H1 (cell line): ENCODE measurements at regions not wholly inside any gene's neighbourhood (a gene's known extent, or its start where the extent isn't known, plus 50 kb on each side); places are given as distances from the start of the nearest gene placed in this dataset.

ENCODE experiments used
- CTCF ChIA-PET: fragments of 300-600 bp; sonication (Branson Sonifier 250); formaldehyde crosslinking; loops from one replicate; lab custom pipeline; 2021; ENCODE audit not compliant: partially characterized antibody; lab: Charles Lee
- POLR2A ChIA-PET: fragments of 300-600 bp; sonication (Branson Sonifier 250); formaldehyde crosslinking; loops from one replicate; lab custom pipeline; 2021; ENCODE audit warnings: inconsistent platforms; ENCODE audit not compliant: partially characterized antibody; lab: Charles Lee
- DNase-seq, 2 experiments: peaks; one replicate each; pipeline versions ENCODE4 v3.0.0 to v3.0.0-alpha.2; 2010 to 2022; ENCODE audit warnings: low spot score in 2 of 2, low read depth in 1 of 2, mixed read lengths in 1 of 2
- FAIRE-seq: peaks from 2 replicates; lab custom pipeline; 2011; peaks lifted over from hg19 to GRCh38; lab: Jason Lieb, UNC
- H2AFZ ChIP-seq: 2 replicates; pipeline ENCODE4 v1.8.1; 2012; ENCODE audit warnings: low read length, inconsistent platforms
- H2AK5ac ChIP-seq: 2 replicates; pipeline ENCODE4 v1.6.1; 2013; ENCODE audit warnings: low read depth, low read length
- H2BK120ac ChIP-seq: replicated peaks from 2 replicates; pipeline ENCODE3; 2013; ENCODE audit warnings: low read depth, low read length, inconsistent platforms
- H2BK12ac ChIP-seq: 2 replicates; pipeline ENCODE4 v1.6.1; 2013; ENCODE audit warnings: low read depth, low read length
- H2BK15ac ChIP-seq: 2 replicates; pipeline ENCODE4 v1.6.1; 2013; ENCODE audit warnings: low read length
- H2BK20ac ChIP-seq: 2 replicates; pipeline ENCODE4 v1.6.1; 2013; ENCODE audit warnings: low read length
- H2BK5ac ChIP-seq: 2 replicates; pipeline ENCODE4 v1.6.1; 2013; ENCODE audit warnings: low read depth, low read length
- H3K14ac ChIP-seq: 2 replicates; pipeline ENCODE4 v1.6.1; 2013; ENCODE audit warnings: inconsistent platforms; ENCODE audit not compliant: insufficient read length
- H3K18ac ChIP-seq: 2 replicates; pipeline ENCODE4 v1.6.1; 2013; ENCODE audit warnings: low read length; ENCODE audit errors: extremely low read depth
- H3K23ac ChIP-seq: 2 replicates; pipeline ENCODE4 v1.6.1; 2013; ENCODE audit warnings: inconsistent platforms; ENCODE audit not compliant: insufficient read length
- H3K23me2 ChIP-seq: 2 replicates; pipeline ENCODE4 v1.6.1; 2013; ENCODE audit warnings: low read depth, low read length
- H3K27ac ChIP-seq: 2 replicates; pipeline ENCODE4 v1.6.1; 2011; ENCODE audit warnings: low read depth, low read length, inconsistent platforms
- H3K27me3 ChIP-seq, 4 experiments: replicated peaks in 1 of 4; 1 replicate in 1 of 4; 2 replicates in 3 of 4; pipeline versions ENCODE4 v1.6.1 to v1.8.1; 2011 to 2013; ENCODE audit warnings: low read length in 3 of 4, mild to moderate bottlenecking in 3 of 4, inconsistent platforms in 2 of 4, mixed read lengths in 2 of 4, moderate library complexity in 1 of 4; ENCODE audit not compliant: control insufficient read depth in 3 of 4, insufficient read depth in 3 of 4; ENCODE audit errors: extremely low read depth in 1 of 4
- H3K36me3 ChIP-seq, 4 experiments: 2 replicates each; pipeline versions ENCODE4 v1.6.1 to v1.8.1; 2011 to 2013; ENCODE audit warnings: mild to moderate bottlenecking in 4 of 4, low read length in 3 of 4, moderate library complexity in 2 of 4, control low read depth in 1 of 4, inconsistent platforms in 1 of 4; ENCODE audit not compliant: insufficient read depth in 4 of 4, control insufficient read depth in 2 of 4
- H3K4ac ChIP-seq: replicated peaks from 2 replicates; pipeline ENCODE3; 2013; ENCODE audit warnings: low read length, low read depth, mixed read lengths, inconsistent platforms; ENCODE audit not compliant: insufficient read length
- H3K4me1 ChIP-seq, 4 experiments: replicated peaks in 1 of 4; 1 replicate in 1 of 4; 2 replicates in 3 of 4; pipeline versions ENCODE4 v1.6.1 to v1.8.1; 2011 to 2013; ENCODE audit warnings: low read length in 3 of 4, inconsistent platforms in 2 of 4, mixed read lengths in 1 of 4; ENCODE audit not compliant: insufficient read depth in 4 of 4, control insufficient read depth in 3 of 4
- H3K4me2 ChIP-seq, 2 experiments: 2 replicates each; pipeline versions ENCODE4 v1.6.1 to v1.8.1; 2011 to 2013; ENCODE audit warnings: low read depth in 2 of 2, low read length in 2 of 2, control low read depth in 1 of 2, inconsistent platforms in 1 of 2, mild to moderate bottlenecking in 1 of 2; ENCODE audit not compliant: insufficient read depth in 1 of 2
- H3K4me3 ChIP-seq, 4 experiments: fragments of 200-600, 300-600 bp in 1 of 4; sonication (generic), shearing (Covaris generic), sonication (Bioruptor Twin) in 1 of 4; 2 replicates each; pipeline versions ENCODE4 v1.5.1 to v1.8.1; 2011 to 2016; ENCODE audit warnings: low read length in 4 of 4, low read depth in 3 of 4, control low read depth in 2 of 4, inconsistent platforms in 2 of 4, mild to moderate bottlenecking in 2 of 4, mixed read lengths in 1 of 4, moderate library complexity in 1 of 4; ENCODE audit not compliant: insufficient read depth in 2 of 4; ENCODE audit errors: extremely low read depth in 1 of 4
- H3K56ac ChIP-seq: replicated peaks from 2 replicates; pipeline ENCODE3; 2013; ENCODE audit warnings: low read depth, mild to moderate bottlenecking, mixed read lengths, low read length, inconsistent platforms; ENCODE audit not compliant: insufficient read length
- H3K79me1 ChIP-seq: 2 replicates; pipeline ENCODE4 v1.6.1; 2013; ENCODE audit warnings: low read depth, low read length, control low read depth
- H3K79me2 ChIP-seq, 2 experiments: 2 replicates each; pipeline versions ENCODE4 v1.6.1 to v1.8.1; 2012 to 2013; ENCODE audit warnings: low read length in 2 of 2, mild to moderate bottlenecking in 2 of 2, inconsistent platforms in 1 of 2; ENCODE audit not compliant: insufficient read depth in 2 of 2, control insufficient read depth in 1 of 2
- H3K9ac ChIP-seq, 4 experiments: replicated peaks in 1 of 4; 1 replicate in 1 of 4; 2 replicates in 3 of 4; pipeline versions ENCODE4 v1.6.1 to v1.8.1; 2011 to 2013; ENCODE audit warnings: low read depth in 3 of 4, low read length in 3 of 4, control low read depth in 2 of 4, mild to moderate bottlenecking in 2 of 4, moderate library complexity in 2 of 4, inconsistent platforms in 1 of 4; ENCODE audit errors: extremely low read depth in 1 of 4
- H3K9me3 ChIP-seq, 2 experiments: 2 replicates each; pipeline versions ENCODE4 v1.6.1 to v1.8.1; 2012 to 2013; ENCODE audit warnings: mild to moderate bottlenecking in 2 of 2, moderate library complexity in 2 of 2, control low read depth in 1 of 2, inconsistent platforms in 1 of 2, low read depth in 1 of 2, low read length in 1 of 2, mixed read lengths in 1 of 2; ENCODE audit not compliant: insufficient read depth in 2 of 2
- H4K20me1 ChIP-seq, 2 experiments: replicated peaks in 1 of 2; 2 replicates each; pipeline versions ENCODE3 to v1.8.1; 2011 to 2013; ENCODE audit warnings: inconsistent platforms in 2 of 2, low read length in 2 of 2, mild to moderate bottlenecking in 1 of 2; ENCODE audit not compliant: insufficient read depth in 2 of 2, control insufficient read depth in 1 of 2
- H4K5ac ChIP-seq: 2 replicates; pipeline ENCODE4 v1.6.1; 2013; ENCODE audit warnings: low read length, low read depth, mixed read lengths, inconsistent platforms; ENCODE audit not compliant: insufficient read length
- H4K8ac ChIP-seq: 2 replicates; pipeline ENCODE4 v1.8.0; 2013; ENCODE audit warnings: mild to moderate bottlenecking, moderate library complexity, low read length, inconsistent platforms; ENCODE audit not compliant: insufficient read depth; ENCODE audit errors: extremely low read depth
- H4K91ac ChIP-seq: replicated peaks from 2 replicates; pipeline ENCODE3; 2013; ENCODE audit warnings: low read length, mixed read lengths, inconsistent platforms; ENCODE audit not compliant: insufficient read length
- CBX5 ChIP-seq: fragments of 300-800, 300-1000 bp; sonication (generic); IDR thresholded peaks from 2 replicates; pipeline ENCODE4 v1.7.1; 2016; ENCODE audit warnings: antibody characterized with exemption, low read length, low read depth
- CEBPB ChIP-seq: IDR thresholded peaks from 2 replicates; pipeline ENCODE4 v1.6.1; 2012; ENCODE audit warnings: low read depth, low read length
- CTBP2 ChIP-seq: IDR thresholded peaks from 2 replicates; pipeline ENCODE4 v1.7.0; 2011; ENCODE audit warnings: borderline replicate concordance, mild to moderate bottlenecking, moderate library complexity, mixed read lengths, low read length; ENCODE audit not compliant: insufficient read depth, insufficient read length
- FOSL1 ChIP-seq: IDR thresholded peaks from 2 replicates; pipeline ENCODE4 v1.6.1; 2011; ENCODE audit warnings: mild to moderate bottlenecking, low read depth, low read length, moderate library complexity; ENCODE audit not compliant: insufficient read depth
- MAFK ChIP-seq: IDR thresholded peaks from 2 replicates; pipeline ENCODE4 v1.6.1; 2012; ENCODE audit warnings: low read depth, mild to moderate bottlenecking, improper control_type of control experiment, low read length
- NANOG ChIP-seq: IDR thresholded peaks from 2 replicates; pipeline ENCODE4 v1.6.1; 2011; ENCODE audit warnings: low read length, low read depth, mild to moderate bottlenecking, inconsistent platforms; ENCODE audit not compliant: insufficient read depth, poor library complexity, severe bottlenecking
- NRF1 ChIP-seq: IDR thresholded peaks from 2 replicates; pipeline ENCODE4 v1.6.1; 2011; ENCODE audit warnings: mild to moderate bottlenecking, low read depth, low read length, improper control_type of control experiment
- POLR2A ChIP-seq, 2 experiments: IDR thresholded peaks; 1 replicate in 1 of 2; 2 replicates in 1 of 2; pipeline ENCODE4 v1.6.1; 2011; ENCODE audit warnings: low read depth in 2 of 2, low read length in 2 of 2, mild to moderate bottlenecking in 2 of 2; ENCODE audit errors: control extremely low read depth in 1 of 2
- SIX5 ChIP-seq: IDR thresholded peaks from 2 replicates; pipeline ENCODE4 v1.6.1; 2011; ENCODE audit warnings: mild to moderate bottlenecking, low read depth, low read length
- SP1 ChIP-seq: IDR thresholded peaks from 2 replicates; pipeline ENCODE4 v1.6.1; 2011; ENCODE audit warnings: low read depth, low read length
- SUZ12 ChIP-seq: fragments of 200-600 bp; sonication (generic); IDR thresholded peaks from 2 replicates; pipeline ENCODE4 v1.6.1; 2012; ENCODE audit warnings: mild to moderate bottlenecking, inconsistent platforms, low read length, moderate library complexity, mixed read lengths
- TAF1 ChIP-seq: IDR thresholded peaks from 2 replicates; pipeline ENCODE4 v1.6.1; 2011; ENCODE audit warnings: mild to moderate bottlenecking, low read depth, low read length
- TAF7 ChIP-seq: optimal IDR thresholded peaks from 2 replicates; pipeline ENCODE3; 2011; ENCODE audit warnings: low read depth, mild to moderate bottlenecking, inconsistent platforms, low read length, moderate library complexity, borderline replicate concordance
- whole genome bisulfite sequencing, 2 experiments: shearing (Covaris generic) in 1 of 2; methylation state at CpG; one replicate each; pipeline versions ENCODE4 v1.1.6 to v1.1.7; 2013 to 2015; ENCODE audit warnings: low lambda C conversion rate in 2 of 2, mixed read lengths in 2 of 2, inconsistent platforms in 1 of 2, low coverage in 1 of 2, missing lambda C conversion rate in 1 of 2; ENCODE audit not compliant: insufficient replicate concordance in 2 of 2, insufficient coverage in 1 of 2, insufficient read length in 1 of 2; ENCODE audit errors: extremely low coverage in 1 of 2, missing lambda C conversion rate in 1 of 2; 5-methylcytosine and 5-hydroxymethylcytosine counted together
- TF ChIP-seq, protein P1 (sequence below): IDR thresholded peaks from 2 replicates; pipeline ENCODE4 v1.6.1; 2012; ENCODE audit warnings: low read length, inconsistent platforms

DNA sequence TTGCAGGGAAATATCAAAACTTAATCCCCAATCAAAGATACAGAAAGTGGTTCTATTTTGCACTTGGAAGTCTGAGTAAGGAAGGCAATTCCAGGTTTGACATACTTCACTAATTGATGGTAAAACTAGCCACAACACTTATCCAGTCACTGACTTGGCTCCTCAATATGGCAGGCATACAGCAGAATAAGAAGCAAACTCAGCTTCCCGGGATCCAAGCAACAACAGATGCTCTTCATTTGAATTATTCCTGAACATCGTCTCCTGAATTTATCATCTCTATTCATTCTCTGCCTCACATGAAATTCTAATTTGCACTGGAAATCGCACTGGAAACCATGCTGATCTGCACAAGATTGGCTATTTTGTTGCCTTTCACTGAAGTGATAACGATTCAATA lies 629.6 kb downstream of the PRELID2 start:
- Histone ChIP-seq H3K4me2 (no peak overlapping the region), H3K18ac (no peak overlapping the region), H3K23ac (no peak overlapping the region), H3K4me3 (no peak overlapping the region), H4K5ac (no peak overlapping the region), H4K91ac (no peak overlapping the region), H3K36me3 (no peaks in the 10 kb centered on the region), H3K4me1 (no peaks in the 10 kb centered on the region), H2BK15ac (no peak overlapping the region), H2BK20ac (no peak overlapping the region), H3K23me2 (no peaks in the 10 kb centered on the region), H4K8ac (no peak overlapping the region), H2BK5ac (no peak overlapping the region), H3K27ac (no peak overlapping the region), H3K9ac (no peak overlapping the region), H3K79me1 (no peaks in the 10 kb centered on the region), H3K79me2 (no peaks in the 10 kb centered on the region), H2AK5ac (no peak overlapping the region), H3K27me3 (no peaks in the 10 kb centered on the region), H3K4ac (no peak overlapping the region), H4K20me1 (no peaks in the 10 kb centered on the region), H3K14ac (no peak overlapping the region), H3K9me3 (no peaks in the 10 kb centered on the region), H2BK12ac (no peak overlapping the region), H2AFZ (no peak overlapping the region), H3K56ac (no peak overlapping the region), H2BK120ac (no peak overlapping the region)
- WGBS, 2 experiments, result 71% methylated on average over 4 of the region's 4 CpGs; no CpG with 5 or more reads in 1 of the 2 experiments
- FAIRE-seq, result no peak
- ChIA-PET CTCF (interaction anchor here (1.1 kb wide), 1 partner anchor 32 kb away, joined by 3 read pairs; no protein-coding TSS in a partner anchor), POLR2A (no interaction called here)
- no peak for DNase-seq
- no peak for TF ChIP-seq NANOG
- no peak for TF ChIP-seq MAFK
- no peak for TF ChIP-seq SIX5
- TF ChIP-seq TAF1, result no peak
- no peak for TF ChIP-seq POLR2A (IDR thresholded peaks at IDR 0.05; ENCODE audit: control extremely low read depth in 1 of 2, low read depth in 2 of 2, low read length in 2 of 2)
- TF ChIP-seq, protein P1, sequence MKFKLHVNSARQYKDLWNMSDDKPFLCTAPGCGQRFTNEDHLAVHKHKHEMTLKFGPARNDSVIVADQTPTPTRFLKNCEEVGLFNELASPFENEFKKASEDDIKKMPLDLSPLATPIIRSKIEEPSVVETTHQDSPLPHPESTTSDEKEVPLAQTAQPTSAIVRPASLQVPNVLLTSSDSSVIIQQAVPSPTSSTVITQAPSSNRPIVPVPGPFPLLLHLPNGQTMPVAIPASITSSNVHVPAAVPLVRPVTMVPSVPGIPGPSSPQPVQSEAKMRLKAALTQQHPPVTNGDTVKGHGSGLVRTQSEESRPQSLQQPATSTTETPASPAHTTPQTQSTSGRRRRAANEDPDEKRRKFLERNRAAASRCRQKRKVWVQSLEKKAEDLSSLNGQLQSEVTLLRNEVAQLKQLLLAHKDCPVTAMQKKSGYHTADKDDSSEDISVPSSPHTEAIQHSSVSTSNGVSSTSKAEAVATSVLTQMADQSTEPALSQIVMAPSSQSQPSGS, result no peak
- TF ChIP-seq CEBPB, result no peak
- no peak for TF ChIP-seq CBX5
- TF ChIP-seq SUZ12, result no peak
- TF ChIP-seq CTBP2, result no peak
- TF ChIP-seq FOSL1, result no peak
- no peak for TF ChIP-seq NRF1
- no peak for TF ChIP-seq SP1
- TF ChIP-seq TAF7, result no peak
